Vagina (tissue), 2 donors: ENCODE measurements at regions not wholly inside any gene's neighbourhood (a gene's known extent, or its start where the extent isn't known, plus 50 kb on each side); places are given as distances from the start of the nearest gene placed in this dataset.

Experiments
- POLR2A ChIP-seq, 2 donors: fragments of 450-650 bp; IDR thresholded peaks; one replicate each; pipeline ENCODE4 v1.6.1; 2017; ENCODE audit warnings: antibody characterized with exemption in 2 of 2, mild to moderate bottlenecking in 2 of 2, moderate library complexity in 2 of 2
- POLR2AphosphoS5 ChIP-seq, 2 donors: sonication (generic); formaldehyde crosslinking; IDR thresholded peaks; one replicate each; pipeline ENCODE4 v1.9.0; 2017; ENCODE audit warnings: antibody characterized with exemption in 2 of 2, mild to moderate bottlenecking in 2 of 2, low read depth in 1 of 2; ENCODE audit not compliant: insufficient read depth in 1 of 2
- TF ChIP-seq, protein P1 (sequence below), 3 experiments: fragments of 450-650 bp in 2 of 3; fragments of 200-600 bp in 1 of 3; sonication (generic) in 1 of 3; IDR thresholded peaks; one replicate each; pipeline ENCODE4 v1.5.1; 2017 to 2019; ENCODE audit warnings: antibody characterized with exemption in 3 of 3, mild to moderate bottlenecking in 2 of 3, moderate library complexity in 2 of 3

DNA sequence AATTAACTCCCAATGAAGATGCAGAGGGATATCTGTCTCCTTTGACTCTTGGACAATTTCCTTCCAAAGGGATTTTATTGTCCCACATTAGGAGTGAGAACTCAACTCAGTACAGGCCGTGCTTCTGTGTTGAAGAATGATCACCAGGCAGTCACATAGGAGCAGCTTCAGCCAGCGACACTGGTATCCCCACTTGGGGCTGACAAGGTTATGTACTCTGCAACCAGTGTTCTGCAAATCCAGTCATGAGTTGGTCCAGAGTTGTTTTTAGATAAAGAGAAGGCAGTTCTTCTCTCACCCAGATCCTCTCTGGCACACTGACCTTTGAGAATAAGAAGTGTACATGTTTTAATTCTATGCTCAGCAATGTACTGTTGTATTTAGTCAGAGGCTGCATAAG is 415.8 kb downstream of the SETD4 start:
- TF ChIP-seq, protein P1, sequence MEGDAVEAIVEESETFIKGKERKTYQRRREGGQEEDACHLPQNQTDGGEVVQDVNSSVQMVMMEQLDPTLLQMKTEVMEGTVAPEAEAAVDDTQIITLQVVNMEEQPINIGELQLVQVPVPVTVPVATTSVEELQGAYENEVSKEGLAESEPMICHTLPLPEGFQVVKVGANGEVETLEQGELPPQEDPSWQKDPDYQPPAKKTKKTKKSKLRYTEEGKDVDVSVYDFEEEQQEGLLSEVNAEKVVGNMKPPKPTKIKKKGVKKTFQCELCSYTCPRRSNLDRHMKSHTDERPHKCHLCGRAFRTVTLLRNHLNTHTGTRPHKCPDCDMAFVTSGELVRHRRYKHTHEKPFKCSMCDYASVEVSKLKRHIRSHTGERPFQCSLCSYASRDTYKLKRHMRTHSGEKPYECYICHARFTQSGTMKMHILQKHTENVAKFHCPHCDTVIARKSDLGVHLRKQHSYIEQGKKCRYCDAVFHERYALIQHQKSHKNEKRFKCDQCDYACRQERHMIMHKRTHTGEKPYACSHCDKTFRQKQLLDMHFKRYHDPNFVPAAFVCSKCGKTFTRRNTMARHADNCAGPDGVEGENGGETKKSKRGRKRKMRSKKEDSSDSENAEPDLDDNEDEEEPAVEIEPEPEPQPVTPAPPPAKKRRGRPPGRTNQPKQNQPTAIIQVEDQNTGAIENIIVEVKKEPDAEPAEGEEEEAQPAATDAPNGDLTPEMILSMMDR (IDR thresholded peaks at IDR 0.05) = no peak
- TF ChIP-seq POLR2A (IDR thresholded peaks at IDR 0.05) = no peak
- TF ChIP-seq POLR2AphosphoS5 (IDR thresholded peaks at IDR 0.05; ENCODE audit: insufficient read depth in 1 of 2, low read depth in 1 of 2) = no peak
